WTC11 (cell line): ENCODE measurements at regions not wholly inside any gene's neighbourhood (a gene's known extent, or its start where the extent isn't known, plus 50 kb on each side); places are given as distances from the start of the nearest gene placed in this dataset.

Experiments used
- ATAC-seq: fragments of 200-7000 bp; cut with Tn5 transposase; 2 replicates; pipeline ENCODE4 v1.10.0; 2021; ENCODE audit warnings: mild to moderate bottlenecking, moderate library complexity
- CTCF ChIA-PET: fragments of 300-600 bp; sonication (Branson Sonifier 250); formaldehyde crosslinking; loops from one replicate; lab custom pipeline; 2021; ENCODE audit warnings: antibody characterized with exemption; lab: Charles Lee
- POLR2A ChIA-PET: fragments of 350-600 bp; sonication (Branson Sonifier 250); formaldehyde crosslinking; loops from one replicate; lab custom pipeline; 2021; ENCODE audit warnings: antibody characterized with exemption; lab: Charles Lee
- DNase-seq: peaks from one replicate; pipeline ENCODE4 v3.0.0; 2021; ENCODE audit warnings: low spot score
- H3K27ac Mint-ChIP-seq: 2 replicates; pipeline ENCODE4 v1.8.0; 2021; ENCODE audit warnings: mixed read lengths
- H3K27me3 Mint-ChIP-seq: 2 replicates; pipeline ENCODE4 v1.8.0; 2021; ENCODE audit warnings: low read depth, mild to moderate bottlenecking, moderate library complexity, mixed read lengths
- H3K36me3 Mint-ChIP-seq: 2 replicates; pipeline ENCODE4 v1.8.0; 2021; ENCODE audit warnings: mixed read lengths
- H3K4me1 Mint-ChIP-seq: 2 replicates; pipeline ENCODE4 v1.8.0; 2022; ENCODE audit warnings: mixed read lengths
- H3K4me3 Mint-ChIP-seq: 2 replicates; pipeline ENCODE4 v1.8.0; 2021; ENCODE audit warnings: mild to moderate bottlenecking, moderate library complexity, mixed read lengths
- H3K9me3 Mint-ChIP-seq: 2 replicates; pipeline ENCODE4 v1.8.0; 2021; ENCODE audit warnings: mixed read lengths
- ATF3 ChIP-seq: sonication (generic); formaldehyde crosslinking; conservative IDR thresholded peaks from 2 replicates; pipeline ENCODE4 v1.8.1; 2022; ENCODE audit warnings: mild to moderate bottlenecking, missing genetic modification reagents
- CBFB ChIP-seq: sonication (generic); formaldehyde crosslinking; IDR thresholded peaks from 2 replicates; pipeline ENCODE4 v1.8.1; 2022; ENCODE audit warnings: mild to moderate bottlenecking, low read depth, missing genetic modification reagents
- EMX1 ChIP-seq: fragments of 250-450 bp; sonication (Bioruptor Pico); IDR thresholded peaks from 2 replicates; pipeline ENCODE4 v1.8.0; 2021; ENCODE audit warnings: mild to moderate bottlenecking
- NFYB ChIP-seq: sonication (generic); formaldehyde crosslinking; conservative IDR thresholded peaks from 2 replicates; pipeline ENCODE4 v1.8.0; 2022; ENCODE audit warnings: low read depth, missing genetic modification reagents
- PRDM15 ChIP-seq: sonication (generic); formaldehyde crosslinking; IDR thresholded peaks from 2 replicates; pipeline ENCODE4 v1.8.0; 2022; ENCODE audit warnings: missing genetic modification reagents
- ZNF121 ChIP-seq: sonication (generic); formaldehyde crosslinking; IDR thresholded peaks from 2 replicates; pipeline ENCODE4 v1.8.0; 2023; ENCODE audit warnings: missing genetic modification reagents
- ZNF416 ChIP-seq: fragments of 250-450 bp; sonication (Bioruptor Pico); IDR thresholded peaks from 2 replicates; pipeline ENCODE4 v1.9.0; 2021; ENCODE audit warnings: mild to moderate bottlenecking, inconsistent platforms
- TF ChIP-seq, protein P1 (sequence below): sonication (generic); formaldehyde crosslinking; IDR thresholded peaks from 2 replicates; pipeline ENCODE4 v1.8.1; 2022; ENCODE audit warnings: mild to moderate bottlenecking, moderate library complexity, missing genetic modification reagents
- TF ChIP-seq, protein P2 (sequence below): fragments of 250-450 bp; sonication (Bioruptor Pico); conservative IDR thresholded peaks from 2 replicates; pipeline ENCODE4 v1.9.0; 2021; ENCODE audit warnings: mild to moderate bottlenecking
- TF ChIP-seq, protein P3 (sequence below): fragments of 250-450 bp; sonication (Bioruptor Pico); IDR thresholded peaks from 2 replicates; pipeline ENCODE4 v1.9.0; 2021; ENCODE audit warnings: moderate library complexity, mild to moderate bottlenecking, inconsistent platforms, borderline replicate concordance
- TF ChIP-seq, protein P4 (sequence below): sonication (generic); formaldehyde crosslinking; IDR thresholded peaks from 2 replicates; pipeline ENCODE4 v1.8.0; 2023; ENCODE audit warnings: missing genetic modification reagents, mild to moderate bottlenecking, borderline replicate concordance
- TF ChIP-seq, protein P5 (sequence below): fragments of 250-450 bp; sonication (Bioruptor Pico); IDR thresholded peaks from 2 replicates; pipeline ENCODE4 v1.9.0; 2021; ENCODE audit warnings: mild to moderate bottlenecking
- TF ChIP-seq, protein P6 (sequence below): sonication (generic); formaldehyde crosslinking; IDR thresholded peaks from 2 replicates; pipeline ENCODE4 v1.8.1; 2022; ENCODE audit warnings: low read depth, missing genetic modification reagents, borderline replicate concordance
- TF ChIP-seq, protein P7 (sequence below): sonication (generic); formaldehyde crosslinking; IDR thresholded peaks from 2 replicates; pipeline ENCODE4 v1.8.1; 2023; ENCODE audit warnings: mild to moderate bottlenecking, missing genetic modification reagents, moderate library complexity
- TF ChIP-seq, protein P8 (sequence below): sonication (generic); formaldehyde crosslinking; IDR thresholded peaks from 2 replicates; pipeline ENCODE4 v1.8.0; 2023; ENCODE audit warnings: mild to moderate bottlenecking, missing genetic modification reagents

GRCh38 chr1:224791362-224791941 lies 138.0 kb upstream of the DNAH14 start:
- ChIA-PET CTCF (no interaction called here), POLR2A (no interaction called here)
- Mint-ChIP-seq H3K4me3 (no peak overlapping the region), H3K27ac (no peak overlapping the region), H3K27me3 (peaks cover under 1% of the 10 kb centered on the region), H3K4me1 (peaks cover 28% of the 10 kb centered on the region), H3K9me3 (peaks cover 17% of the 10 kb centered on the region; the same call in 1 of the 2 replicates), H3K36me3 (no peaks in the 10 kb centered on the region)
- TF ChIP-seq, protein P1, sequence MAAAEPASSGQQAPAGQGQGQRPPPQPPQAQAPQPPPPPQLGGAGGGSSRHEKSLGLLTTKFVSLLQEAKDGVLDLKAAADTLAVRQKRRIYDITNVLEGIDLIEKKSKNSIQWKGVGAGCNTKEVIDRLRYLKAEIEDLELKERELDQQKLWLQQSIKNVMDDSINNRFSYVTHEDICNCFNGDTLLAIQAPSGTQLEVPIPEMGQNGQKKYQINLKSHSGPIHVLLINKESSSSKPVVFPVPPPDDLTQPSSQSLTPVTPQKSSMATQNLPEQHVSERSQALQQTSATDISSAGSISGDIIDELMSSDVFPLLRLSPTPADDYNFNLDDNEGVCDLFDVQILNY: no peak
- TF ChIP-seq, protein P2, sequence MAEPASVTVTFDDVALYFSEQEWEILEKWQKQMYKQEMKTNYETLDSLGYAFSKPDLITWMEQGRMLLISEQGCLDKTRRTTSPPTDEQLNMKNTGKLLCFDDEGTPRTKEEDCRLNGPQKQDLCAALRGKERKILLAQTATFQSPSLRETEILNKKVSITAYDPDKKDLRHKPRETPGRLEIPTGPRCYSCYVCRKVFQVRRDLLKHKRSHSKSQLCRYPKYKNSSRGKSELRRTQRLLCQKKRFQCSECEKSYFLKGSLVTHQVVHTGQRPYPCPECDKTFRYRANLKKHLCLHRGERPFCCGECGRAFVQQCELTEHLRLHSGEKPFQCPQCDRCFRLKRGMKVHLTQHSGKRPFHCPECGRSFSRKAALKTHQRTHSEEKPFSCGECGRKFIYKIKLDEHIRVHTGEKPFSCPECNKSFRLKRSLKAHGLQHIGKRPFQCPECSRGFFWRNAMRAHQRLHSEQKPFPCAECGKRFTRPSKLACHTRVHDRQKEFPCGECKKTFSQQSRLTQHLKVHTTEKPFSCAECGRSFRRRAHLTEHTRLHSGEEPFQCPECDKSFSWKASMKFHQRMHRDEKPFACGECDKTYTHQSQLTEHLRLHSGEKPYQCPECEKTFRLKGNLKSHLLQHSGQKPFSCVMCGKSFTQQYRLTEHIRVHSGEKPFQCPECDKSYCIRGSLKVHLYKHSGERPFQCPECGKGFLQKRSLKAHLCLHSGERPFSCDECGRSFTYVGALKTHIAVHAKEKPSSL: no peak
- TF ChIP-seq ATF3 (CRISPR knock-in tag) (no peak), NFYB (CRISPR knock-in tag) (no peak), CBFB (CRISPR knock-in tag) (no peak), ZNF121 (CRISPR knock-in tag) (no peak), ZNF416 (CRISPR knock-in tag) (no peak), PRDM15 (CRISPR knock-in tag) (no peak), EMX1 (CRISPR knock-in tag) (no peak)
- TF ChIP-seq, protein P3, sequence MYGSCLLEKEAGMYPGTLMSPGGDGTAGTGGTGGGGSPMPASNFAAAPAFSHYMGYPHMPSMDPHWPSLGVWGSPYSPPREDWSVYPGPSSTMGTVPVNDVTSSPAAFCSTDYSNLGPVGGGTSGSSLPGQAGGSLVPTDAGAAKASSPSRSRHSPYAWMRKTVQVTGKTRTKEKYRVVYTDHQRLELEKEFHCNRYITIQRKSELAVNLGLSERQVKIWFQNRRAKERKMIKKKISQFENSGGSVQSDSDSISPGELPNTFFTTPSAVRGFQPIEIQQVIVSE (CRISPR knock-in tag): no peak
- TF ChIP-seq, protein P4, sequence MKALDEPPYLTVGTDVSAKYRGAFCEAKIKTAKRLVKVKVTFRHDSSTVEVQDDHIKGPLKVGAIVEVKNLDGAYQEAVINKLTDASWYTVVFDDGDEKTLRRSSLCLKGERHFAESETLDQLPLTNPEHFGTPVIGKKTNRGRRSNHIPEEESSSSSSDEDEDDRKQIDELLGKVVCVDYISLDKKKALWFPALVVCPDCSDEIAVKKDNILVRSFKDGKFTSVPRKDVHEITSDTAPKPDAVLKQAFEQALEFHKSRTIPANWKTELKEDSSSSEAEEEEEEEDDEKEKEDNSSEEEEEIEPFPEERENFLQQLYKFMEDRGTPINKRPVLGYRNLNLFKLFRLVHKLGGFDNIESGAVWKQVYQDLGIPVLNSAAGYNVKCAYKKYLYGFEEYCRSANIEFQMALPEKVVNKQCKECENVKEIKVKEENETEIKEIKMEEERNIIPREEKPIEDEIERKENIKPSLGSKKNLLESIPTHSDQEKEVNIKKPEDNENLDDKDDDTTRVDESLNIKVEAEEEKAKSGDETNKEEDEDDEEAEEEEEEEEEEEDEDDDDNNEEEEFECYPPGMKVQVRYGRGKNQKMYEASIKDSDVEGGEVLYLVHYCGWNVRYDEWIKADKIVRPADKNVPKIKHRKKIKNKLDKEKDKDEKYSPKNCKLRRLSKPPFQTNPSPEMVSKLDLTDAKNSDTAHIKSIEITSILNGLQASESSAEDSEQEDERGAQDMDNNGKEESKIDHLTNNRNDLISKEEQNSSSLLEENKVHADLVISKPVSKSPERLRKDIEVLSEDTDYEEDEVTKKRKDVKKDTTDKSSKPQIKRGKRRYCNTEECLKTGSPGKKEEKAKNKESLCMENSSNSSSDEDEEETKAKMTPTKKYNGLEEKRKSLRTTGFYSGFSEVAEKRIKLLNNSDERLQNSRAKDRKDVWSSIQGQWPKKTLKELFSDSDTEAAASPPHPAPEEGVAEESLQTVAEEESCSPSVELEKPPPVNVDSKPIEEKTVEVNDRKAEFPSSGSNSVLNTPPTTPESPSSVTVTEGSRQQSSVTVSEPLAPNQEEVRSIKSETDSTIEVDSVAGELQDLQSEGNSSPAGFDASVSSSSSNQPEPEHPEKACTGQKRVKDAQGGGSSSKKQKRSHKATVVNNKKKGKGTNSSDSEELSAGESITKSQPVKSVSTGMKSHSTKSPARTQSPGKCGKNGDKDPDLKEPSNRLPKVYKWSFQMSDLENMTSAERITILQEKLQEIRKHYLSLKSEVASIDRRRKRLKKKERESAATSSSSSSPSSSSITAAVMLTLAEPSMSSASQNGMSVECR: no peak
- TF ChIP-seq, protein P5, sequence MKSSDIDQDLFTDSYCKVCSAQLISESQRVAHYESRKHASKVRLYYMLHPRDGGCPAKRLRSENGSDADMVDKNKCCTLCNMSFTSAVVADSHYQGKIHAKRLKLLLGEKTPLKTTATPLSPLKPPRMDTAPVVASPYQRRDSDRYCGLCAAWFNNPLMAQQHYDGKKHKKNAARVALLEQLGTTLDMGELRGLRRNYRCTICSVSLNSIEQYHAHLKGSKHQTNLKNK (CRISPR knock-in tag): no peak
- TF ChIP-seq, protein P6, sequence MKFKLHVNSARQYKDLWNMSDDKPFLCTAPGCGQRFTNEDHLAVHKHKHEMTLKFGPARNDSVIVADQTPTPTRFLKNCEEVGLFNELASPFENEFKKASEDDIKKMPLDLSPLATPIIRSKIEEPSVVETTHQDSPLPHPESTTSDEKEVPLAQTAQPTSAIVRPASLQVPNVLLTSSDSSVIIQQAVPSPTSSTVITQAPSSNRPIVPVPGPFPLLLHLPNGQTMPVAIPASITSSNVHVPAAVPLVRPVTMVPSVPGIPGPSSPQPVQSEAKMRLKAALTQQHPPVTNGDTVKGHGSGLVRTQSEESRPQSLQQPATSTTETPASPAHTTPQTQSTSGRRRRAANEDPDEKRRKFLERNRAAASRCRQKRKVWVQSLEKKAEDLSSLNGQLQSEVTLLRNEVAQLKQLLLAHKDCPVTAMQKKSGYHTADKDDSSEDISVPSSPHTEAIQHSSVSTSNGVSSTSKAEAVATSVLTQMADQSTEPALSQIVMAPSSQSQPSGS (CRISPR knock-in tag): no peak
- TF ChIP-seq, protein P7, sequence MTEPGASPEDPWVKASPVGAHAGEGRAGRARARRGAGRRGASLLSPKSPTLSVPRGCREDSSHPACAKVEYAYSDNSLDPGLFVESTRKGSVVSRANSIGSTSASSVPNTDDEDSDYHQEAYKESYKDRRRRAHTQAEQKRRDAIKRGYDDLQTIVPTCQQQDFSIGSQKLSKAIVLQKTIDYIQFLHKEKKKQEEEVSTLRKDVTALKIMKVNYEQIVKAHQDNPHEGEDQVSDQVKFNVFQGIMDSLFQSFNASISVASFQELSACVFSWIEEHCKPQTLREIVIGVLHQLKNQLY: no peak
- TF ChIP-seq, protein P8, sequence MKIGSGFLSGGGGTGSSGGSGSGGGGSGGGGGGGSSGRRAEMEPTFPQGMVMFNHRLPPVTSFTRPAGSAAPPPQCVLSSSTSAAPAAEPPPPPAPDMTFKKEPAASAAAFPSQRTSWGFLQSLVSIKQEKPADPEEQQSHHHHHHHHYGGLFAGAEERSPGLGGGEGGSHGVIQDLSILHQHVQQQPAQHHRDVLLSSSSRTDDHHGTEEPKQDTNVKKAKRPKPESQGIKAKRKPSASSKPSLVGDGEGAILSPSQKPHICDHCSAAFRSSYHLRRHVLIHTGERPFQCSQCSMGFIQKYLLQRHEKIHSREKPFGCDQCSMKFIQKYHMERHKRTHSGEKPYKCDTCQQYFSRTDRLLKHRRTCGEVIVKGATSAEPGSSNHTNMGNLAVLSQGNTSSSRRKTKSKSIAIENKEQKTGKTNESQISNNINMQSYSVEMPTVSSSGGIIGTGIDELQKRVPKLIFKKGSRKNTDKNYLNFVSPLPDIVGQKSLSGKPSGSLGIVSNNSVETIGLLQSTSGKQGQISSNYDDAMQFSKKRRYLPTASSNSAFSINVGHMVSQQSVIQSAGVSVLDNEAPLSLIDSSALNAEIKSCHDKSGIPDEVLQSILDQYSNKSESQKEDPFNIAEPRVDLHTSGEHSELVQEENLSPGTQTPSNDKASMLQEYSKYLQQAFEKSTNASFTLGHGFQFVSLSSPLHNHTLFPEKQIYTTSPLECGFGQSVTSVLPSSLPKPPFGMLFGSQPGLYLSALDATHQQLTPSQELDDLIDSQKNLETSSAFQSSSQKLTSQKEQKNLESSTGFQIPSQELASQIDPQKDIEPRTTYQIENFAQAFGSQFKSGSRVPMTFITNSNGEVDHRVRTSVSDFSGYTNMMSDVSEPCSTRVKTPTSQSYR: no peak
- DNase-seq (no peak), ATAC-seq (no peak)
